ENCODE measurements at regions not wholly inside any gene's neighbourhood (a gene's known extent, or its start where the extent isn't known, plus 50 kb on each side); places are given as distances from the start of the nearest gene placed in this dataset.

- H3K36me3 Mint-ChIP-seq (ENCODE audit: low read depth) = no peaks in the 10 kb centered on the region
- no peaks in the 10 kb centered on the region for H3K9me3 Mint-ChIP-seq
- peaks cover 8% of the 10 kb centered on the region for H3K27me3 Mint-ChIP-seq (ENCODE audit: low read depth)
- peaks cover 41% of the 10 kb centered on the region for H3K4me1 Mint-ChIP-seq
- H3K27ac Mint-ChIP-seq = peak overlapping the region; percentile 57 to 69 (median 61)
- peak overlapping the region in 1 of 3 experiments; percentile 6 for H3K4me3 Mint-ChIP-seq
- TF ChIP-seq CTCF (IDR thresholded peaks at IDR 0.05; ENCODE audit: unreplicated experiment in 3 of 3) = no peak
Measured at GRCh38 chr11:45412521-45412920, 126.4 kb upstream of the SYT13 start.

DNA sequence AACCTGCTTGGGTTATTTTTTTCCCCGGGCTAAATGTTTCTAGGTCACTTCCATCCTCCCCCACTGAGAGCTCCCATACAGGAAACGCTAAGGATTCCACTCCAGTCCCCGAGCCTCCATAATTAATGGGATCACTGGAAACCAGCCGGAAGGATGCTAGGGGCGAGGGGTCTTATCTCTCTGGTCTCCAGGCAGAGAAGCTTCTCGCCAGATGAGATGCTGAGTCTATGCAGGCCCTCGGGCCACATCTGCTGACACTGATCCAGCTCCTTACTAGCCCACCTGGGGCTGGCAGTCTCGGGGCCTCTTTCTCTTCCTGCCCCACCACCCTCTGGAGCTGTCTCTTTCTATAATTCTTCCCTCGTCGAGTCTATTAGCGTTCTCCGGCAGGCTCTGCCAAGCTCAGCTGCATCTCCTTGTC lies 125.9 kb upstream of the SYT13 start:
- Mint-ChIP-seq H3K4me1 (peaks cover 41% of the 10 kb centered on the region), H3K27ac (peak overlapping the region; percentile 57 to 69 (median 61)), H3K36me3 (ENCODE audit: low read depth) (no peaks in the 10 kb centered on the region), H3K9me3 (no peaks in the 10 kb centered on the region), H3K27me3 (ENCODE audit: low read depth) (peaks cover 8% of the 10 kb centered on the region), H3K4me3 (peak overlapping the region in 1 of 3 experiments; percentile 1)
- no peak for TF ChIP-seq CTCF (IDR thresholded peaks at IDR 0.05; ENCODE audit: unreplicated experiment in 3 of 3)

DNA sequence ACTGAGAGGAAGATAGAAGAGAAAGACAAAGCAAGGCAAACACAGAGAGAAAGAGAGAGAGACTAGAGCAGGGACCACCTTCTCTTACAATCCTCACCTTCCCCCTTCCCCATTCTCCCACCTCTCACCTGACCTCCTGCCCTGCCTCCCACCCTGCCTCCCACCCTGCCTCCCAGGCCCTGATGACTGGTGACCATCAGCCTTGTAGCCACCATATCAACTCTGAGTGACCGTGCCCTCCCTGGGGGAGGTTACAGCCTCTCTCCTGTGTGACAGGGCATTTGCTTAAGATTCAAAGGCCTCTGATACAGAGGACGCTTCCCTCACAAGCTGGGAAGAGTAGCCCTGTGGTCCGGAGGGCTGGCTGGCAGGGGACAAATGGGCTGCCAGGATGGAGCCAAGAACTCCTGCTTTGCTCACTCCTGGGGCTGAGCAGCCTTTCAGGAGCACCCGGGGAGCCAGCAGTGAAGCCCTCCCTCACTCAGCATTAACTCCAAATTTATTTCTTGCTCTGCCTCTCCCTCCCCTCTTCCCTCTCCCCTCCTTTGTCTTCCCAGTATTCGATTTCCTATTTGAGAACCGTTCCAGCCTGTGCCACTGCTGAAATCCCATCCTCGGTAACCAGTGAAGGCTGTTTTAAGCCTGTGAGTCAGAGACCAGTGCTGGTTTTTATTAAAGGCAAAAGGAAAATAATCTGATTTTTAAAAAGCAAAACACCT lies 125.2 kb upstream of the SYT13 start:
- H3K36me3 Mint-ChIP-seq (ENCODE audit: low read depth) = no peaks in the 10 kb centered on the region
- H3K9me3 Mint-ChIP-seq = no peaks in the 10 kb centered on the region
- no peak for TF ChIP-seq CTCF (IDR thresholded peaks at IDR 0.05; ENCODE audit: unreplicated experiment in 3 of 3)
- peaks cover 41% of the 10 kb centered on the region for H3K4me1 Mint-ChIP-seq
- H3K4me3 Mint-ChIP-seq = peak overlapping the region in 1 of 3 experiments; percentile 7
- peaks cover 8% of the 10 kb centered on the region for H3K27me3 Mint-ChIP-seq (ENCODE audit: low read depth)
- H3K27ac Mint-ChIP-seq = peak overlapping the region; percentile 57 to 82 (median 69)

DNA sequence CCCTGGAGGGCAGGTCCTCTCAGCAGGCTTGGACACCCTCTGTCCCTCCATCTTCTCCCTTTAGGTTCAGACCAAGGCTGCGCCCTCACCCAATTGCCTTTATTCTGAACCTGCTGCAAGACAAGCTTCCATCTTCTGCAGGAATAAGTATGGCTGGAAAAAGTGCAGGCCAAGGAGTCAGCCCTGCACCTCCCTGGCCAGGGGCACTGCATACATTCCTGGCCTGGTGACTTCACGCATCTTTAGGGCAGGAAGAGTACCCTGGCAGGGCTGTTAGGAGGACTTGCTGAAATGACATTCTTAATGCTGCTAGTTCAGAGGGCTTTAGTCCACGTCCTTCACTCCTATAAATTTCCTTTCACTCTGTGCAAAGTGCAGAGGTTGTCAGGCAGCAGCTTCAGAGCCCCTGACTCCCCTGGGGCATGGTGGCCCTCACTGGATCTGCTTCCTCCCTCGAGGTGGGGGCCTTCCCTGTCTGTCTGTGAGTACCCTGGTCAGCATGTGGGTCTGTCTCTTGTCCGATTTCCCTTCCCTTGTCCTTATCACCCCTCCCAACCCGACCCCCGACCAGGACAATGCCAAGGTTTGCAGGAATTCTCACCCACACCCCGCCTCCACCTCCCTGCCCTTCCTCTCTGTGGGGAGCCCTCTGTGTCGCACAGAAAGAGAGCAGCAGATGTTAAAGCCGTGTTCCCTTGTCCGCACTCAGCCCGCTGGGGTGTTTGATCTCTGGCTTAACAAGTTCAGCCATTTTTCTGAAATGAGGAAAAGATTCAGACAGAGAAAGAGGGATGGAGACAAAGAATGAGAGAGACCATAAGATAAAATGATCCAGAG lies 124.5 kb upstream of the SYT13 start:
- H3K4me3 Mint-ChIP-seq = no peak overlapping the region
- peaks cover 41% of the 10 kb centered on the region for H3K4me1 Mint-ChIP-seq
- H3K27me3 Mint-ChIP-seq (ENCODE audit: low read depth) = peaks cover 8% of the 10 kb centered on the region
- no peaks in the 10 kb centered on the region for H3K9me3 Mint-ChIP-seq
- peak overlapping the region; percentile 57 to 82 (median 69) for H3K27ac Mint-ChIP-seq
- TF ChIP-seq CTCF (IDR thresholded peaks at IDR 0.05; ENCODE audit: unreplicated experiment in 3 of 3) = no peak
- H3K36me3 Mint-ChIP-seq (ENCODE audit: low read depth) = no peaks in the 10 kb centered on the region

- TF ChIP-seq CTCF (IDR thresholded peaks at IDR 0.05; ENCODE audit: unreplicated experiment in 3 of 3) = no peak
- Mint-ChIP-seq H3K36me3 (ENCODE audit: low read depth) (no peaks in the 10 kb centered on the region), H3K4me1 (peaks cover 41% of the 10 kb centered on the region), H3K4me3 (no peak overlapping the region), H3K27ac (peak overlapping the region; percentile 35 to 69 (median 57)), H3K9me3 (no peaks in the 10 kb centered on the region), H3K27me3 (ENCODE audit: low read depth) (peaks cover 8% of the 10 kb centered on the region)
Measured at GRCh38 chr11:45409587-45409986, 123.4 kb upstream of the SYT13 start.
